HL-60 (cell line): ENCODE measurements at regions not wholly inside any gene's neighbourhood (a gene's known extent, or its start where the extent isn't known, plus 50 kb on each side); places are given as distances from the start of the nearest gene placed in this dataset.

Source experiments
- CTCF ChIP-seq: IDR thresholded peaks from one replicate; pipeline ENCODE4 v1.5.1; 2011; ENCODE audit warnings: low read length, control low read depth, inconsistent platforms; ENCODE audit not compliant: insufficient read depth
- POLR2AphosphoS5 ChIP-seq: IDR thresholded peaks from 2 replicates; pipeline ENCODE4 v1.6.1; 2012; ENCODE audit warnings: low read depth

GRCh38 chr14:61609884-61610283, 85.4 kb upstream of the HIF1A start:
- TF ChIP-seq CTCF (no peak), POLR2AphosphoS5 (no peak)
